ENCODE measurements at regions not wholly inside any gene's neighbourhood (a gene's known extent, or its start where the extent isn't known, plus 50 kb on each side); places are given as distances from the start of the nearest gene placed in this dataset.
"Not testable (repeated sequence)": the region's sequence is repeated elsewhere in the genome, so short reads cannot be mapped to it uniquely, and the experiment has no call there.

DNA sequence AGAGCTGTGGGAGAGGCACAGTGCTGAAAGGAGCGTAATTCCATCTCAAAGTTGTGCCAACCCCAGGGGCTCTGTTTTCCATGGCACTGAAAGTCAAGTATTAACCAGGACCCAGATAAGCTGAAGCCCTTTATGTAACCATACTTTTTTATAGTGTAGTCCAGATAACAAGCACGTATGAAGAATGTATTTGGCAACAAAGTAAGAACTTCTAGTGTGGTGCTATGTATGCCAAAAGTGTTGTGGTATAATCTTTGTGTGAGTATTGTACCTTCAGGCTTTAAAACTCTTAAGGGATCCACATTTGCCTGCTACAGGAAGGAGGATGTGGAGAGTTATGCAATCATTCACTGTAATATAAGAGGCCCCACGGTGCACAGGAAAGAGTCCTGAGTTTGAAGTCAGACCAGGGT, 129.4 kb downstream of the IBTK start:
- DNase-seq = no peak

DNA sequence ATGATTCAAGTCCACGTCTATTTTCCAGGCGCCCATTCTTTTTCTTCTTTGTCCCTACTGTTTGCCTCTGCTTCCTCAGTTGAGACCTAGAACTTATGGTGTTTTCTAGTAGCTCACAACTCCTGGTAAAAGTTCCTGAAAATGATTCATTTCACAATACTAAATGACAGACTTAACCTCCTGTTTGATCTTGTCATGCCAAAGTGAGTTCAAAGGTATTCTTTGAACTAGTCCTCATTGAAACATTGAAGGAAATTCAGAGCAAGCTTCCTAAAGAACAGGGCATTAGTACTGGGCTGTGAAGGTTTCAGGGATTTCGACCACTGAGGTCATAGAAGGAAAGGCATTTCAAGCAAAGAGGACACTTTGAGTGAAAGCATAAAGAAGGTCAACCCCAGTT, 132.8 kb downstream of the IBTK start:
- no peak for DNase-seq

DNA sequence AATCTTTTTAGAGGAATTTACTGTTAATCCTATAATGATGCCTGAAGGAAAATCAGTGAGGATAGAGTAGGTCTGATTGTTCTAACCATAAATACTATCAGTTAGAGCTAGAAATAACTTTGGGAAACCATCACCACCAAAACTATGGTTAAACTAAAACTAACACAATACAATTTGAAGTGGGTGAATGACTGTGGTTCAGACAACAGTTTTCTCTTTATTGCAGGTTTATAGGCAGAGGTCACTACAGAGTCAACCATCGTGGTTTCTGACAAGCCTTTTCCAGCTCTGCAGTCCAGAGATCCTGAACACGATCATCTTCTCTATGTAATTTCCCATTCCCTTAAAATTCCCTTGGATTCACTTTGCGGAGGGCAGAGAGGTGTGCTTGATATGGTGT, 134.3 kb downstream of the IBTK start:
- DNase-seq = no peak

DNA sequence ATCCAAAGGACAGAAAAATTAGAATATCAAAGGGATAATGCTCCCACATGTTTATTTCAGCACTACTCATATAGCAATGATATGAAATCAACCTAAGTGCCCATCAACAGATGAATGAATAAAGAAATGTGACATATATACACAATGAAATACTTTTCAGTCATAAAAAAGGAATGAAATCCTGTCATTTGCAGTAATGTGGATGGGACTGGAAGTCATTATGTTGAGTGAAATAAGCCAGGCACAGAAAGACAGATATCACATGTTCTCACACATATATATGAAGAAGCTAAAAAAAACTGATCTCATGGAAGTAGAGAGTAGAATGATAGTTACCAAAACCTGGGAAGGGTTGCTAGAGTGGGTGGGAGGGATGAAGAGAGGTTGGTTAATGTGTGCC, 135.7 kb downstream of the IBTK start:
- DNase-seq = no peak

DNA sequence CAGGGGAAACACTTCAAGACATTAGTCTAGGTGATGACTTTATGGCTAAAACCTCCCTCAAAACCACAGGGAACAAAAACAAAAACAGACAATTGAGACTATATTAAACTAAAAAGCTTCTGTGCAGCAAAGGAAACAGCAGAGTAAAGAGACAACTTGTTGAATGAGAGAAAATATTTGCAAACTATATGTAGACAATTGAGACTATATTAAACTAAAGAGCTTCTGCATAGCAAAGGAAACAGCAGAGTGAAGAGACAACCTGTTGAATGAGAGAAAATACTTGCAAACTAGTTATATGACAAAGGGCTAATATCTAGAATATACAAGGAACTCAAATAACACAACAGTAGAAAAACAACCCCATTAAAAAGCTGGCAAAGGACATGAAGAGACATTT, 136.4 kb downstream of the IBTK start:
- DNase-seq = no peak

DNA sequence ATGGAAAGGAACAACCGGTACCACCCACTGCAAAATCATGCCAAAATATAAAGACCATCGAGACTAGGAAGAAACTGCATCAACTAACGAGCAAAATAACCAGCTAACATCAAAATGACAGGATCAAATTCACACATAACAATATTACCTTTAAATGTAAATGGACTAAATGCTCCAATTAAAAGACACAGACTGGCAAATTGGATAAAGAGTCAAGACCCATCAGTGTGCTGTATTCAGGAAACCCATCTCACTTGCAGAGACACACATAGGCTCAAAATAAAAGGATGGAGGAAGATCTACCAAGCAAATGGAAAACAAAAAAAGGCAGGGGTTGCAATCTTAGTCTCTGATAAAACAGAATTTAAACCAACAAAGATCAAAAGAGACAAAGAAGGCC, 144.4 kb downstream of the IBTK start:
- DNase-seq = not testable (repeated sequence)

DNA sequence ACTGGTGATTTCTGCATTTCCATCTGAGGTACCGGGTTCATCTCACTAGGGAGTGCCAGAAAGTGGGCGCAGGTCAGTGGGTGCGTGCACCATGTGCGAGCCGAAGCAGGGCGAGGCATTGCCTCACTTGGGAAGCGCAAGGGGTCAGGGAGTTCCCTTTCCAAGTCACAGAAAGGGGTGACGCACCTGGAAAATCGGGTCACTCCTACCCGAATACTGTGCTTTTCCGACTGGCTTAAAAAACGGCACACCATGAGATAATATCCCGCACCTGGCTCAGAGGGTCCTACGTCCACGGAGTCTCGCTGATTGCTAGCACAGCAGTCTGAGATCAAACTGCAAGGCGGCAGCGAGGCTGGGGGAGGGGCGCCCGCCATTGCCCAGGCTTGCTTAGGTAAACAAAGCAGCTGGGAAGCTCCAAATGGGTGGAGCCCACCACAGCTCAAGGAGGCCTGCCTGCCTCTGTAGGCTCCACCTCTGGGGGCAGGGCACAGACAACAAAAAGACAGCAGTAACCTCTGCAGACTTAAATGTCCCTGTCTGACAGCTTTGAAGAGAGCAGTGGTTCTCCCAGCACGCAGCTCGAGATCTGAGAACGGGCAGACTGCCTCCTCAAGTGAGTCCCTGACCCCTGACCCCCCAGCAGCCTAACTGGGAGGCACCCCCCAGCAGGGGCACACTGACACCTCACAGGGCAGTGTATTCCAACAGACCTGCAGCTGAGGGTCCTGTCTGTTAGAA, 146.0 kb downstream of the IBTK start:
- not testable (repeated sequence) for DNase-seq

DNA sequence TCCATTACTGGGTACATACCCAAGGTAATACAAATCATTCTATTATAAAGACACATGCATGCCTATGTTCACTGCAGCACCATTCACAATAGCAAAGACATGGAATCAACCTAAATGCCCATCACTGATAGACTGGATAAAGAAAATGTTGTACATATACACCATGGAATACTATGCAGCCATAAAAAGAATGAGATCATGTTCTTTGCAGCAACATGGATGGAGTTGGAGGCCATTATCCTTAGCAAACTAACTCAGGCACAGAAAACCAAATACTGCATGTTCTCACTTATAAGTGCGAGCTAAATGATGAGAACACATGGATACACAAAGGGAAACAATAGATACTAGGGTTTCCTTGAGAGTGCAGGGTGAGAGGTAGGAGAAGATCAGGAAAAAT, 146.8 kb downstream of the IBTK start:
- DNase-seq = not testable (repeated sequence)

DNA sequence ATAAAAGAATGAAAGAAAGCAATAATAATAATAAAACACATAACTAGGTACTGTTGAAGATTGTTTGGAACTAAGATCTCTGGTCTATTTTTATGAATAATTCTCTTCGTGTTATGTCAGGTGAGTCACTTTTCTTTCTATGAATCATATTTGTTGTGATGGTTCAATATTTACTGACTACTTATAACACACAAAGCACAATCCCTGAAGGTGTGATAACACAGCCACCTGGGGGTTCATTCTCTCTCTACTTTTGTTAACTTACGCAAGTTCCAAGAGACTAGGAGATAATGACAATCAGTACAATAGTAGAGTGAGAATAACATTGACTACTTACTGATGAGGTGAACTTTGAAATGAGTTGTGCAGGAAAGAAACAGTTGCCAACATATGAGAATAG, 149.9 kb downstream of the IBTK start:
- DNase-seq = no peak

DNA sequence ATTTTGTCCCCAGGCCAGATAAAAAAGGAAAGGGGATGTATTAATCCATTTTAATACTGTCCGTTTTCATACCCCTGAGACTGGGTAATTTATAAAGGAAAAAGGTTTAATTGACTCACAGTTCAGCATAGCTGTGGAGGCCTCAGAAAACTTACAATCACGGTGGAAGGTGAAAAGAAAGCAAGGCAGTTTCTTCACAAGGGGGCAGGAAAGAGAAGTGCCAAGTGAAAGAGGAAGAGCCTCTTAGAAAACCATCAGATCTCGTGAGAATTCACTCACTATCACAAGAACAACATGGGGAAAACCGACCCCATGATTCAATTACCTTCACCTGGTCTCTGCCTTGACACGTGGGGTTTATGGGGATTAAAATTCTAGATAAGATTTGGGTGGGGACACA, 152.5 kb downstream of the IBTK start:
- no peak for DNase-seq

DNA sequence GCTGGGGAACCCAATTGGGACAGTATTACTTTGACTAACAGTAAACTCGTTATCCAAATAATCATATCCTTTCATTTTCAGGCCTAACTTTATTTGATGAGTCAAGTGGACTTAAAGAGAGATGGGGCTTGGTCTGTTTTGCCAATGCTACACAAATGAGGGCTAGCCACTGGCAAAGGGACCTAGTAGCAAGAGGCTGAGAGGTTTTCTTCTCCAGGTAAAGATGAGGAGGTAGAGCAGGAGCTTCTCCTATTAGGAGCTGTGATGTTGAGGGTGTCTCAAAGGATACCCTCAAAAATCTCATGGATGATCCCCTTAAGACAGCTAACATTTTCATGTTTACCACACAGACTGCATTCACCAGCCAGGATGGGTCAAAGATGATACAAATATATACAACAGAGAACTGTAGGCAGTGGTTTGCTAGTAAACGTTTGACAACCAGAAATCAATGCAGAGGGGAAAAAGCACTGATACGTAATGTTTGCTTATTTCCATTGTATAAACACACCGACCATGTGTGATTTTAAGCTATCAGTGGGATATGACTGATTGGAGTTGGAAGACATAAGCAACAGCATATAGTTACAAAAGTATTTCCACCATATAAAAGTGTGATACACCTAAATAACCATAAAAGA, 153.3 kb downstream of the IBTK start:
- DNase-seq = no peak

DNA sequence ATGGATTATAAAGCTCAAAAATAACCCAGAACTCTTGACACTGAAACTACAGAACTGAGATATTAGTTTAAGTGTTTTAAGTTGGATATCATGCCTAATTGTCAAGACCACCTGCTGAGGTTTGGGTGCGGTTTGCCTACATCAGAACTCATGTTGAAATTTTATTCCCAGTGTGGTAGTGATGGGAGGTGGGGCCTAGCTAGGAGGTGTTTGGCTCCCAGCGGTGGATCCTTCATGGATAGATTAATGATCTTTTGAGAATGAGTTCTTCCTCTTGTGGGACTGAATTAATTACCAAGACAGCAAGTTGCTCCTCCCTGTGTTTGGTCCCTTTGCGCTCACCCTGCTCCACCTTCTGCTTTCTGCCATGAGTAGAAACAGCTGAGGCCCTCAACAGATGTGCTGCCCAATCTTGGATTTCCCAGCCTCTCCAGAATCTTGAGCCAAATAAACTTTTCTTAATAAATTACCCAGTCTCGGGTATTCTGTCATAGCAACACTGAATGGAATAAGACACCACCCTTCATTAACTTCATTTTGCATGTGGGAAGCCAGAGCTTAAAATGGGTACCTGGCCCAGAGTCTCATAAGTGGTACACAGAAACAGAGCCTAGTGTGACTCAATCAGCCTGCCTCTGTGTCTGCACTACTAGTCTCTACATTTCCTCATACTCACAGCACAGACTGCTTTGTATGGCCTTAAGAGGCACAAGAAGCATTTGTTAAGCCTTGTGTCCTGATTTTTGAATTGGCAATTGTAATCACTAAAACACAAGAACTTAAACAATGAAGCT, 158.4 kb downstream of the IBTK start:
- DNase-seq = no peak

DNA sequence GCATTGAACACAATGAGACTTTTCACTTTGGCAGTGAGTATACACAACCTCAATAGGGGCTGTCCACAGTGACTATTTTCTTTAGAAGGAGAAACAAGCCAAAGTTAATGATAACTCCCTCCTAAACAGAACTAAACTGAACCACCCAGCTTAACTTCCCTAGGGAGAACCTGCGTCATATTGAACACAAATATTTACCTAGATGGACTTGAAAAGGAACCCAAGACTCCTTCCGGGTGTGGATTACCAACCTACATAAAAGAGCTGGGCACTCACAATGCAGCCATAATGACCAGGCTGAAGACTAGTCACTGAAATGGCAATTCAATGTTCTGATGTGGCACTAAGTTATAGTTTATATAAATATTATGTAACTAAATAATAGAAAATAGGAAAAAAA, 160.6 kb downstream of the IBTK start:
- DNase-seq = no peak

DNA sequence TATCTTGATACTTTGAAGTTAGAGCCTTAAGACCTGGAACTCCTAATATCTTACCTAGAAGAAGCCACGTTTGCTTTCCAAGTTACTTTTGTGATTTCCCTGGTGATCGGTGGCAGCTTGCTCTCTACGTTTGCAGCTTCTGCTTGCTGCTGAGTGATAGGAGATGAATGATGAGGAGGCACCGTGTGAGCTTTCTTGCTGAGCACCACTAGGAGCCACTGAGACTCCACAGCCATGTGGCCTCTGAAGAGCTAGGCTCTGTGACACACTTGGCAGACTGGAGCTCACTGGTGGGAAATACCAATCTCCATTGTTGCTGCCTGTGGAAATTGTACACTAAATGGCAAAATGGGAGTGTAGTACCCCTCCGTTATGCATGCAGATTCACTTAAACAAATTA, 161.8 kb downstream of the IBTK start:
- no peak for DNase-seq

DNA sequence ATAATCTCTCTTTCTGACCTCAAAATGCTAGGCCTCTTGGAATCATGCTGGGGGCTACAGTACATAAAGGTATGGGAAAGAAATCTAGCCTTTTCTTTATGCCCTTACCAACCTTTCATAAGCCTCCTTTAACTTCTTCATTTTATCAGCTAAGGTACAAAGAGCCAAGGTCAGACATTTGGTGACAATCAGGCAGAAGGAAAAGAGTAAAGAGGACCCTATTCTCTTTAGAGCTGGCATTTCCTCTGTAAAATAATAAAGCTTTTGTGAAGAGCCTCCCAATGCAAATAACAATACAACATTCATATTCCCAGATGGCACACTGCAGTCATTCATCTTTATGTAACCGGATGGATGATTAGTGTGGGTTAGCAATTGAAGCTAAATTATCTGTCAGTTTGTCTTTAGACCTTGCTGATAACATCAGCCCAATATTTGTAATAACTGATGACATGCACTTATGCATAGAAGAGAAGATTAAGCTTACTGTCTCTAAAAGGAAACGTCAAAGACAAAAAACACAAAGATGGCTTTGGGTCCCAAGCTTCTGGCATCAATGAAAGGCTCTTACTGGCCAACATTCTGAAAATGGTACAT, 163.1 kb downstream of the IBTK start:
- DNase-seq = no peak

DNA sequence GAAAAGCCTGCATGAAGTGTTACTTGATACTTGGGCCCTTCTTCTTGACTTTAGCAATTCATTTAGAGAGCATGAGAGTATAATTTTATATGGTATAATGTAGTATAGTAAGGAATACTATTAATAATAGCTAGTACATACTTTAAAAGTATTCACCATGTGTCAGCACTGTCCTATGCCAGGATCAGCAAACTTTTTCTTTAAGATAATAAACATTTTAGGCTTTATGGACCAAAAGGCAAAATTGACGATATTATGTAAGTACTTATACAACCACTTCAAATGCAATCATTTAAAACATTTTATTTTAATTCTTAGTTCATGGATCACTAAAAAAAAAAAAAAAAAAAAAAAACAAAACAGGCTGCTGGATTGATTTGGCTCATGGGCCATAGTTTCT, 163.9 kb downstream of the IBTK start:
- DNase-seq = no peak

DNA sequence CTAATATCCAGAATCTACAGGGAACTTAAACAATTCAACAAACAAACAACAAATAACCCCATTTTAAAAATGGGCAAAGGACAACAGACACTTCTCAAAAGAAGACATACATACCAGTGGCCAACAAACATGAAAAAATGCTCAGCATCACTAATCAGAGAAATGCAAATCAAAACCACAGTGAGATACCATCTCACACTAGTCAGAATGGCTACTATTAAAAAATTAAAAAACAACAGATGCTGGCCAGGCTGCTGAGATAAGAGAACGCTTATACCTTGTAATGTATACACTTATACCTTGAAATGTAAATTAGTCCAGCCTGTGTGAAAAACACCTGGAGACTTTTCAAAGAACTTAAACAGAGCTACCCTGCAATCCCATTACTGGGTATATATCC, 166.8 kb downstream of the IBTK start:
- no peak for DNase-seq

DNA sequence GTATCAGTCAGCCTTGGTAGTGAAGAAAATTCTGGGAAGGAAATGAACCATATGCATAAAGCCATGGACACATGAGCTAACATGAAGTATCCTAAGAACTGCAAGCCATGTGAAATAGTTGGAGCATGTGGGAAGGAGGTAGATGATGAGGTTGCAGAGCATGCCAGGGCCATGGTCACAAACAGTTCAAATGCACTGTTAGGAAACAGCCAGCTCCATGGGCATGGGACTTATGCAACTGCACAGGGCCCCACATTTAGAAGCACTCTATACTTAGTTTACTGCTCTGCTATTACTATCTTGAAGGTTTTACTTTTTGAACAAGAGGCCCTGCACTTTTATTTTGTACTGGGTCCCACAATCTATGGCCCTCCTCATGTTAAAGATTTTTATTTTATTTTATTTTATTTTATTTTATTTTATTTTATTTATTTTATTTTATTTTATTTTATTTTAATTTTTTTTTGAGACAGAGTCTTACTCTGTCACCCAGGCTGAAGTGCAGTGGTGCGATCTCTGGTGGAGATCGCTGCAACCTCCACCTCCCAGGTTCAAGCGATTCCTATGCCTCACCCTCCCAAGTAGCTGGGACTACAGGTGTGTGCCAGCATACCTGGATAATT, 169.1 kb downstream of the IBTK start:
- no peak for DNase-seq

DNA sequence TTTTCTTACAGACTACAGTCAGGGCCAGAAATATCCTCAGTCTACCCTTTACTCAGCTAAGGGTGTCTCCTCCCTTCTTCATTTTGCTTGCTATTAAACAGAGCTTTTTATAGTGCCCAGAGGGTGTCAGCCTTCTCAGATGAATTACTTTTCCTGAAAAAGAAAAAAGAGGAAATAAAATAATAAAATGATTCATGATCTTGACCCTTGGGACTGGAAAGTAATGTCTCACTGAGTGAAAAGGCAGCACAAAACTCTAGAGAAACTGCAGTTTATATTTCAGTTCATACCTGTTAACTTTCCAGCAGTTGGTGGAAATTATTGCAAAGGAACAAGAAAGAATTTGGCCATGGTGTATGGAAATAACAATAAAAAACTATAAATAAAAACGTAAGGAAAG, 170.6 kb downstream of the IBTK start:
- no peak for DNase-seq

DNA sequence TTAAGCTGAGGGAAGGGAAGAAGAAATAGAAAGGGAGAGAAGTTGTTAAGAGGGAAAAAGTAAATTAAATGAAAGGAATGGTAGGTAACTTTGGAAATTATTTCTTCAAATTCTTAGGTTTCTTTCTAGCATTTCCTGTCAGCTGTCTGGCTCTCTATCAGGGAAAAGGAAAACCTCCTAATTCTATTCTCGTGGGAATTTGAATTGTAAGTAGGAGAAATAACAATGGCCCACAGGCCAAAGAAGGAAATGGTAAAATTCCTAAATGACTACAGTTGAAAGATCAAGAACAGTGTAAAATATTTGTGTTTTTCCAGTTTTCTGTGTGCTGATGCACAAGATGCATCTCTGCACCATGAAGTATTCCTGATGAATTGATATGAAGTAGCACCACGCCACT, 173.0 kb downstream of the IBTK start:
- no peak for DNase-seq

DNA sequence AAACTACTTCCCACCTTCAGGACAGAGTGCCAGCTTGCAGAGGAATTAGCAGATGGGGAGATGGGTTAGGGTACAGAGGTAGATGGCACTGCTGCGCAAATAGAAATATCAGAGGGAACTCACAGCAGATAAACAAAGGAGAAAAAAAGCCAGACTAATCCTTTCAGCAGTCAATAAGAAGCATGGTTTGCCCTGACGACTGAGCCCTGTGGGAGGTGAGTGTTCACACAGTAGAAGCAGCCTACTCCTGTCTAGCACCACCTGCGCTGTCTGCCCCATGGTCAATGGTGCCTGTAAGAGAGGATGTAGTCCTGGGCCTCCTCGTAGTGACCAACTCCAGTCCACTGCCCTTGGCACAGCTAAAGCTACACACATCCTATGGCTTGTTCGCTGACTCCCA, 174.1 kb downstream of the IBTK start:
- no peak for DNase-seq

DNA sequence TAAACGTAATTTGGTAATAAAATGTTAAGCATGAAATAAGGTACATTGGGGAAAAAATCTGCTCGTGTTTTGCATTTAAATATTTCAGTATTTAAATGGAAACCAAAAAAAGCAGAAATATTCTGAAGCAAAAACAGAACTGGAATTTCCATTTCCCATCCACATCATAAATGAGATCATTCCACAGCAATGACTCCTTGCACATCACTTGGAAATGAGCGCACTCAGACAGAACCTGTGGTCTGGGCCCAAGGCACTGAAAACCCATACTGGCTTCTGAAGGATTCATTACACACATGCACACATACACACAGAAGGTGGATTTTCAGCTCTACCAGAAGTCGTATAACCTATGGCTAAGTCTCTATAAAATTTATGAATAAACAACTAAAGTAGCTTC, 174.8 kb downstream of the IBTK start:
- no peak for DNase-seq

DNA sequence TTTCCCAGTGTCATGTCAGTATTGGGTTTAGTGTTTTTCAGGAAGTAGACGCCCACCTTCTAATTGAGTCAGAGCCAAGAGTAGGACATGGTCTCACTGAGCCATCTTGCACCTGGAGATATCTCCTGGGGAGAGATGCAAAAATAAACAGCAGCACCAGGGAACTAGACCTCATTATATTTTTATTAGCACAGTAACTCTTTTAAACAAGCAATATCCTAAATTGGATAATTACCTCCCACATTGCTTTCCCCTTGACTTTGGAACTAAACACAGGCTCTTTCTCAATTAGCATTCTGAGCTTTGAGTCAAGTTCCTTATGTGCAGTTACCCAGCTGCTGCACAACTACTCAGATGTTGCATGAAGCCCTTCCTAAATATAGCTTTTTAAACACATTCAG, 175.4 kb downstream of the IBTK start:
- DNase-seq = no peak

Measured in bone marrow (tissue), 2 donors.